HG02938 (cell line): ENCODE measurements at regions not wholly inside any gene's neighbourhood (a gene's known extent, or its start where the extent isn't known, plus 50 kb on each side); places are given as distances from the start of the nearest gene placed in this dataset.

Source experiments
- ATAC-seq: cut with Tn5 transposase; IDR thresholded peaks from one replicate; pipeline ENCODE4 v1.9.1; 2021; ENCODE audit warnings: mild to moderate bottlenecking, moderate library complexity; ENCODE audit not compliant: unreplicated experiment

DNA sequence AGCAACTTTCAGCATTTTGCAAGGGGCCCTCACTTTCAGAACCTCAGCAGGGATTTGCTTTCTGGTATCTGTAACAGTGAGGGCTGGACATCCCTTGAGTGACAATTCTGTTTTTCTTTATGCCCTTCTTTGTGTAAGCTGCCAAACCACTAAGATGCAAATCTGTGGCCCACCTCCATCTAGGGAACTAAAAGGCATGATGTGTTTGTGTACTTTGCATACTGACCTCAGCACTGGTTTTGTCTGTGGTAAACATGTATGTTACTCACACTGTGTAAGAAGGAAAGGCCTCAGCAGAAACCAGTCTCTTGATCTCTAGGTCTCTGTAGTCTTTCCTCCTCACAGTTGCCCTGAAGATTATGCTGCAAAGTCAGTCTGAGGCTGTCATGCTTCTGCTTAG, 396.6 kb upstream of the DYNLRB2 start:
- peak; percentile 100 for ATAC-seq

DNA sequence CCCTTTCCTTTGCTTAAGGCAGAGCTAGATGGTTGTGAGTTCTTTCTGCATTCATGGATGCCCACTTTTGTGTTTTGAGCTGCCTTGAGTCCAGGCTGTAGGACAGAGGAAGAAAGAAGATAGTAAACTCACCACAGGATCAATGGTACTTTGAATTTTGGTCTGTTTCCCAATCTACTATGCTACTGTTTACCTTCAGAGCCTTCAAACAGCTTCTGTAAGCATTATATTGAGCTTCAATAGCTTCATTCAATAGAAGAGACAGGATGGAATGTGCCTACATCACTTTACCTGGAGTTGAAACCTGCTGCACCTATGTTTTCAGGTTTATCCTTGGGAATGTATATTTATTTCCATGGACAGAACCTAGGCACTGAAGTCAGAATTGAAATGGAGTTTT, 397.9 kb upstream of the DYNLRB2 start:
- no peak for ATAC-seq

- ATAC-seq, result no peak
Observed at GRCh38 chr16:80142281-80142680, 398.5 kb upstream of the DYNLRB2 start.

DNA sequence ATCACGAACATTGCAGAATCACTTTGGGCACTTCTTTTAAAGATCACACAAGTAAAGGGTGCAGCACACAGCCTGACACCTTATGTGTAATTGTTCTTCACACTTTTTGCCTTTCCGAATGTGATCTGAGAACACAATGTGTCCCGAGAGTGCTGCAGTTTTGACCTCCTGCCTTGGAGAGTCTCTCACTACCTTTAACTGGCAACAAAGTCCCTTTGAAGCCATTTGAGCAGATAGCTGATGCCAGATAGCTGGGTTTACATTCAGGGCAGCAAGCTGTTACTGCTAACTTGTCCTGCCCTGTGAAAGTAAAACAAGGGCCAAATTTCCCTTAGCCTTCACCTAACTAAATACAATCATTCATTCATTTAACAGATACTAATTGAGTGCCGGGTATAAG, 411.0 kb upstream of the DYNLRB2 start:
- ATAC-seq, result no peak

- no peak for ATAC-seq
Observed at GRCh38 chr16:80125677-80126076, 415.1 kb upstream of the DYNLRB2 start.

GRCh38 chr16:80123189-80123588, 417.6 kb upstream of the DYNLRB2 start:
- no peak for ATAC-seq

DNA sequence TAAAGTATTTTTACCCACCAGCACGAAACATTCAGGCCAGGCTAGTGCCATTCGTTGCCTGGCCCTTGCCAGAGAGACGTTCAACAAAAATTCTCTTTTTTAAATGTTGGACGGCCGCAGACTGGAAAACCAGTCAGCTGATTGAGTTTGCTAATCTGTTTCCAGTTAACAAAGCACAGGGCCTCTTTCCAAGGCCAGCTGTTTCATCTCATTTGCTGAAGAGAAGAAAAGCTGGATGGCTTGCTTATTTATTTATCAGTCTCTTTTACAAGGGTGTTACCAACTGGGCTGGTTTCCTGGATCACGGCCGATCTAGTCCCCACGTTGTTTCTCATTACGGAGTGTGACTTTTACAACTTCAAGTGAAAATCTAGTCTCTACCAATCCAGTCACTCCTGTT, 418.7 kb upstream of the DYNLRB2 start:
- no peak for ATAC-seq

DNA sequence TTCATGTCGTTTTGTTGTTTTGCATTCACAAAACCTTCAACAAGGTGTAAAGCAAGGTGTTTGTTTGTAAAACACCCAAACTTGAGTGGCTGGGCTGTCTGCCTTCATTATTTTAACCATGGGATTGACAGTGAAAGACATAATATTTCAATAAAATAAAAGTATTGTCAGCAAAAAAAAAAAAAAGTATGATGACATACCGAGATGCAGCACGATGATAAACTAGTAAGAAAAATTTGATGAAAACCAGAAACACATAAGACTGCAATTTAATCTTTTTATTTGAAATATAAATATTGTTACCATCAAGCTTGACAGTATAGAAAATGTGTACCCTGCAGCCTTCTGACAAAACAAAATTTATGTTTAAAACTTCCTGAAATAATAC, 419.3 kb upstream of the DYNLRB2 start:
- no peak for ATAC-seq

- no peak for ATAC-seq
Observed at GRCh38 chr16:80120899-80121521, 419.8 kb upstream of the DYNLRB2 start.

GRCh38 chr16:80117556-80118130, 423.1 kb upstream of the DYNLRB2 start:
- no peak for ATAC-seq

GRCh38 chr16:80116711-80117110, 424.1 kb upstream of the DYNLRB2 start:
- no peak for ATAC-seq

DNA sequence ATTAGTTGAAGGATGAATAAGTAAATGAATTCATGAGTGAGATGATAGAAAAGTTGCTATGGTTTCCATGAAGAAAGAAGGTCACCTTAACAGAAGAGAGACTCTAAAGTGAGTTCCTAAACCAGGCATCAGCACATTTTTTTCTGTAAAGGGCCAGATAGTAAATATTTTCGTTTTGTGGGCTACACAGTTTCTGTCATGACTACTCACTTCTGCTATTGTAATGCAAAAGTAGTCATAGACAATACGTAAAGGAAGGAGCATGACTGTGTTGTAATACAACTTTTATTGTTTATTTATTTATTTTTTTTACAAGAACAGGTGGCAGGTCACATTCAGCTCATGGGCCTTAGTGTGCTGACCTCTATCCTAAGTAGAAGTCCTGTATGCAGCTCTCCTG, 426.1 kb upstream of the DYNLRB2 start:
- ATAC-seq, result peak; percentile 73

GRCh38 chr16:80113873-80114574, 426.8 kb upstream of the DYNLRB2 start:
- no peak for ATAC-seq

DNA sequence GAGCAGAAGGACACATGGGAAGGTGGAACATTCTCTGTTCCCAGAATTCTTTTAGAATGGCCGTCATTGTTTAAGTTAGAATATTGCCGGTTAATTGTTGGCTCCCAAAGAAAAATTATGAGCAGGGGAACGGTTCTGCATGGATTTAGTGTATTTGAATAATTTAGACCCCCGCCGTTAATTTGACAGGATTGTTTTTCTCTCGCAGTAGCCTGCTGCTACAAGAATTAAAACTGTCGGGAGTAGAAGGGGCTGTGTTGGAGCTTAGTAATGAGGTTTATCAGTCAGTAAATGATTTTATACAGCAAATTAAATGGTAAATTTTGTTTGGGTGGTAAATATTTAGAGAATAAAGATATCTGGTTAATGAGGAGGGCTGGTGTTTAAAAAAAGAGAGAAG, 431.2 kb upstream of the DYNLRB2 start:
- ATAC-seq, result no peak

- ATAC-seq, result no peak
Observed at GRCh38 chr16:80107900-80108299, 432.9 kb upstream of the DYNLRB2 start.

GRCh38 chr16:80105751-80106150, 435.0 kb upstream of the DYNLRB2 start:
- ATAC-seq, result no peak

DNA sequence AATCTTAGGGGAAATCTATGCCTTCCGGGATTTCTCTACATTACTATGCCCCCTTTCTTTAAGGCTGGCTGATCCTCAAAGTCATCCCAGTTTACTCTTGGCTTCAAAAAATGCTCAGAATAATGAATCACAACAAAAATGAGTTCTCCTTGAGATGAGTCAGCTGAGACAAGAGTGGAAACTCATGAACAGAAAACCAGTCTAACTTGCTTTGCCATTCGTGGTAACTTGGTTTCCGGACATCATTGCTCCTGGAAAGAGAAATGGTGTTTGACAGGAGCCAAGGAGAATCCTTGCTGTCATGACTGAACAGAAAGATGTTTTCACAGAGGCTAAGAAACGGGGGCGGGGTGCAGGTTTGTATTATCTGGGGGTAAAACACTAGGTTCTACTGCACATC, 435.6 kb upstream of the DYNLRB2 start:
- no peak for ATAC-seq

DNA sequence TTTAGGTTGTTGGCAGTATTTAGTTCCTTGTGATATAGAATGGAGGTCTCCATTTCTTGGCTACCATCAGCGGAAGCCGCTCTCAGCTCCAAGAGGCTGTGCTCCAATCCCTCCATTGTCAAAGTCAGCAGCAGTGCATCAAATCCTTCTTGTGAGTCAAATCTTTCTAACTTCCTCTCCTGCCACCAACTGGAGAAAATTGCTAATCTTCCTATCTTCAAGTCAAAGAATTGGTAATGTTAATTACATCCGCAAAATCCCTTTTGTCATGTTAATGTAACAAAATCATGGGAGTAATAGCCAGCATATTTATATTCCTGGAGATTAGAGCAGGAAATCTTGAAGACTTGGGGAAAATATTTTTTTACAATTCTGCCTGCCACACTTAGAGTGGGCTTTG, 436.4 kb upstream of the DYNLRB2 start:
- no peak for ATAC-seq

- no peak for ATAC-seq
Observed at GRCh38 chr16:80103463-80103862, 437.3 kb upstream of the DYNLRB2 start.

- ATAC-seq, result no peak
Observed at GRCh38 chr16:80100846-80101451, 439.8 kb upstream of the DYNLRB2 start.

DNA sequence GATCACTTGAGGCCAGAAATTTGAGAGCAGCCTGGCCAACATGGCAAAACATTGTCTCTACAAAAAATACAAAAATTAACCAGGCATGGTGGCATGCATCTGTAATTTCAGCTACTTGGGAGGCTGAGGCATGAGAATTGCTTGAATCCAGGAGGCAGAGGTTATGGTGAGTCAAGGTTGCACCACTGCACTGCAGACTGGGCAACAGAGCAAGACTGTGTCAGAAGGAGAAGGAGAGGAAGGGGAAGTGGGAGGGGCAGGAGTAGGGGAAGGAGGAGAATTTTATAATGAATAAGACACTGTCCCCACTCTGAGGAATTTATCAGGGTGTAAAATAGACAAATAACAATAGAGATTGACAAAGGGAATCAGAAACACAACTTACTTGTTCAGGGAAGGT, 440.6 kb upstream of the DYNLRB2 start:
- ATAC-seq, result no peak

DNA sequence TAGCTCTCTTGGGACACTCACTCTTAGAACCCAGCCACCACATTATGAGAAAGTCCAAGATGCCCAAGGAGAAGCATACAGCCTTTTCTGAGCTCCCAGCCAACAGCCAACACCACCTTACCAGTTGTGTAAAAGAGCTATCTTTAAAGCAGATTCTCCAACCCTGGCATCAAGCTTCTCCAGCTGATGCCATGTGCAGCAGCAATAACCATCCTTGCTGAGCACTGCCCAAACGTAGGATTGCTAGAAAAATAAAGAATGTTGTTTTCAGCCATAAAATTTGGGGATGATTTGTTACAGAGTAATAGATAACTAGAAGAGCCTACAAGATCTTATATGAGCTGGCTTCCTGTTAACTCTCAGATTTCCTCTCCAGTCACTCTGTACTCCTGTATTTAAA, 443.7 kb upstream of the DYNLRB2 start:
- no peak for ATAC-seq
